HFF-Myc (cell line): ENCODE measurements at regions not wholly inside any gene's neighbourhood (a gene's known extent, or its start where the extent isn't known, plus 50 kb on each side); places are given as distances from the start of the nearest gene placed in this dataset.

Experiments used
- DNase-seq: peaks from one replicate; pipeline ENCODE4 v3.0.0-alpha.2; 2011; ENCODE audit warnings: low read depth; ENCODE audit errors: extremely low read depth
- H3K4me3 ChIP-seq: replicated peaks from 2 replicates; pipeline ENCODE4 v1.5.1; 2011; ENCODE audit warnings: low read depth, mild to moderate bottlenecking, control low read depth, low read length
- CTCF ChIP-seq: IDR thresholded peaks from 2 replicates; pipeline ENCODE4 v1.5.1; 2012; ENCODE audit warnings: mild to moderate bottlenecking, low read depth, low read length, control low read depth; ENCODE audit errors: missing control alignments

- DNase-seq = no peak
- TF ChIP-seq CTCF = no peak
- H3K4me3 ChIP-seq = no peak overlapping the region
These were observed 436.8 kb downstream of the HAO1 start for GRCh38 chr20:7503501-7503900.

- no peak for DNase-seq
- TF ChIP-seq CTCF = no peak
- H3K4me3 ChIP-seq = no peak overlapping the region
These were observed 435.0 kb downstream of the HAO1 start for GRCh38 chr20:7505152-7505834.

GRCh38 chr20:7505835-7506221 is 434.4 kb downstream of the HAO1 start:
- DNase-seq = no peak
- no peak for TF ChIP-seq CTCF

GRCh38 chr20:7516621-7517111 is 423.6 kb downstream of the HAO1 start:
- DNase-seq = peak; percentile 82
- no peak for TF ChIP-seq CTCF

More at GRCh38 chr20:7505835-7506221, 434.4 kb downstream of the HAO1 start:
- H3K4me3 ChIP-seq = no peak overlapping the region

GRCh38 chr20:7520361-7520760 is 419.9 kb downstream of the HAO1 start:
- no peak for DNase-seq
- H3K4me3 ChIP-seq = no peak overlapping the region
- TF ChIP-seq CTCF = no peak

More at GRCh38 chr20:7516621-7517111, 423.6 kb downstream of the HAO1 start:
- no peak overlapping the region for H3K4me3 ChIP-seq

- no peak for TF ChIP-seq CTCF
- no peak overlapping the region for H3K4me3 ChIP-seq
- no peak for DNase-seq
These were observed 417.0 kb downstream of the HAO1 start for GRCh38 chr20:7523288-7523687.

- no peak for TF ChIP-seq CTCF
- H3K4me3 ChIP-seq = no peak overlapping the region
- no peak for DNase-seq
These were observed 400.2 kb downstream of the HAO1 start for GRCh38 chr20:7540018-7540417.
